ENCODE measurements at regions not wholly inside any gene's neighbourhood (a gene's known extent, or its start where the extent isn't known, plus 50 kb on each side); places are given as distances from the start of the nearest gene placed in this dataset.

DNA sequence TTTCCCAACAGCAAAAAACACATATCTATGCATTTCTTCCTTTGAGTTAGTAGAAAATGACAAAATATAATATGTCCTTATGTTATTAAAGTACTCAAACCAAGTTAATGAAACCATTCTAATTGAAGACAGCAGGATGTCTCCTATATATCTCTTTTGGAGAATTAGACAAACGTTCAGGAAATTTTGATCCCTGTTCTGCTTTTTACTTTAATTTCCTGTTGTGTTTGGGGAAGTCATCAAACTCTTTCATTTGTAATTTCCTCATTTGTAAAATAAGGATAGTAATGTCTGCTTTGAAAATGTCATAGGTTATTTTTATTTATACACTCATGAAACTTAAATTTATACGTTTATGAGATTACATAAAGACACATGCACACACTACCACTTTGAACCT is 281.8 kb upstream of the ANO5 start:
- TF ChIP-seq POLR2A (IDR thresholded peaks at IDR 0.05): no peak
- TF ChIP-seq, protein P1, sequence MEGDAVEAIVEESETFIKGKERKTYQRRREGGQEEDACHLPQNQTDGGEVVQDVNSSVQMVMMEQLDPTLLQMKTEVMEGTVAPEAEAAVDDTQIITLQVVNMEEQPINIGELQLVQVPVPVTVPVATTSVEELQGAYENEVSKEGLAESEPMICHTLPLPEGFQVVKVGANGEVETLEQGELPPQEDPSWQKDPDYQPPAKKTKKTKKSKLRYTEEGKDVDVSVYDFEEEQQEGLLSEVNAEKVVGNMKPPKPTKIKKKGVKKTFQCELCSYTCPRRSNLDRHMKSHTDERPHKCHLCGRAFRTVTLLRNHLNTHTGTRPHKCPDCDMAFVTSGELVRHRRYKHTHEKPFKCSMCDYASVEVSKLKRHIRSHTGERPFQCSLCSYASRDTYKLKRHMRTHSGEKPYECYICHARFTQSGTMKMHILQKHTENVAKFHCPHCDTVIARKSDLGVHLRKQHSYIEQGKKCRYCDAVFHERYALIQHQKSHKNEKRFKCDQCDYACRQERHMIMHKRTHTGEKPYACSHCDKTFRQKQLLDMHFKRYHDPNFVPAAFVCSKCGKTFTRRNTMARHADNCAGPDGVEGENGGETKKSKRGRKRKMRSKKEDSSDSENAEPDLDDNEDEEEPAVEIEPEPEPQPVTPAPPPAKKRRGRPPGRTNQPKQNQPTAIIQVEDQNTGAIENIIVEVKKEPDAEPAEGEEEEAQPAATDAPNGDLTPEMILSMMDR (IDR thresholded peaks at IDR 0.05): no peak
